Naive B cell (primary cell): ENCODE measurements at regions not wholly inside any gene's neighbourhood (a gene's known extent, or its start where the extent isn't known, plus 50 kb on each side); places are given as distances from the start of the nearest gene placed in this dataset.
A peak's percentile ranks its signal among the peaks of the same experiment; 100 is the strongest.

ENCODE experiments used
- ATAC-seq, 2 donors: fragments of 150-1000 bp; cut with Tn5 transposase; 2 replicates each; pipeline ENCODE4 v1.10.0; 2021; ENCODE audit warnings: low read depth in 2 of 2, mild to moderate bottlenecking in 2 of 2, moderate library complexity in 2 of 2
- DNase-seq: peaks from one replicate; pipeline ENCODE4 v3.0.0; 2022
- H3K27ac Mint-ChIP-seq, 6 donors: one replicate each; pipeline ENCODE4 v1.8.0; 2020 to 2022; ENCODE audit warnings: mild to moderate bottlenecking in 6 of 6, mixed read lengths in 6 of 6, moderate library complexity in 5 of 6, inconsistent platforms in 2 of 6
- H3K27me3 Mint-ChIP-seq, 3 donors: one replicate each; pipeline ENCODE4 v1.8.0; 2021 to 2022; ENCODE audit warnings: mixed read lengths in 3 of 3, mild to moderate bottlenecking in 1 of 3
- H3K36me3 Mint-ChIP-seq, 2 donors: one replicate each; pipeline ENCODE4 v1.8.0; 2020 to 2022; ENCODE audit warnings: mixed read lengths in 2 of 2, inconsistent platforms in 1 of 2, mild to moderate bottlenecking in 1 of 2
- H3K4me1 Mint-ChIP-seq, 3 donors: one replicate each; pipeline ENCODE4 v1.8.0; 2020 to 2022; ENCODE audit warnings: mixed read lengths in 3 of 3, inconsistent platforms in 1 of 3, mild to moderate bottlenecking in 1 of 3, moderate library complexity in 1 of 3
- H3K4me3 Mint-ChIP-seq, 8 donors: one replicate each; pipeline ENCODE4 v1.8.0; 2020 to 2022; ENCODE audit warnings: mild to moderate bottlenecking in 8 of 8, mixed read lengths in 8 of 8, moderate library complexity in 8 of 8, inconsistent platforms in 2 of 8
- H3K9me3 Mint-ChIP-seq, 7 donors: one replicate each; pipeline ENCODE4 v1.8.0; 2020 to 2022; ENCODE audit warnings: mixed read lengths in 7 of 7, mild to moderate bottlenecking in 5 of 7, inconsistent platforms in 2 of 7, moderate library complexity in 1 of 7

GRCh38 chr5:117486879-117487391, 912.3 kb upstream of the SEMA6A start:
- Mint-ChIP-seq H3K36me3 (no peaks in the 10 kb centered on the region), H3K4me1 (no peaks in the 10 kb centered on the region), H3K27me3 (no peaks in the 10 kb centered on the region), H3K4me3 (no peak overlapping the region), H3K27ac (no peak overlapping the region), H3K9me3 (peaks cover 0 to 4% (median 0%) of the 10 kb centered on the region in 7 donors)
- DNase-seq (no peak), ATAC-seq (no peak)

GRCh38 chr5:117486261-117486660, 911.6 kb upstream of the SEMA6A start:
- no peak for ATAC-seq
- no peaks in the 10 kb centered on the region for H3K27me3 Mint-ChIP-seq
- H3K4me1 Mint-ChIP-seq: no peaks in the 10 kb centered on the region
- no peak for DNase-seq
- no peak overlapping the region for H3K4me3 Mint-ChIP-seq
- H3K9me3 Mint-ChIP-seq: peaks cover 0 to 4% (median 0%) of the 10 kb centered on the region in 7 donors
- no peak overlapping the region for H3K27ac Mint-ChIP-seq
- no peaks in the 10 kb centered on the region for H3K36me3 Mint-ChIP-seq

- Mint-ChIP-seq H3K36me3 (no peaks in the 10 kb centered on the region), H3K27ac (no peak overlapping the region), H3K27me3 (no peaks in the 10 kb centered on the region), H3K9me3 (peaks cover 0 to 2% (median 0%) of the 10 kb centered on the region in 7 donors), H3K4me3 (no peak overlapping the region), H3K4me1 (no peaks in the 10 kb centered on the region)
- DNase-seq: no peak
- no peak for ATAC-seq
Observed at GRCh38 chr5:117475919-117476318, 901.3 kb upstream of the SEMA6A start.

- Mint-ChIP-seq H3K36me3 (no peaks in the 10 kb centered on the region), H3K4me1 (no peaks in the 10 kb centered on the region), H3K4me3 (no peak overlapping the region), H3K27me3 (no peaks in the 10 kb centered on the region), H3K9me3 (no peaks in the 10 kb centered on the region), H3K27ac (no peak overlapping the region)
- no peak for DNase-seq
- no peak for ATAC-seq
Observed at GRCh38 chr5:117473165-117473564, 898.5 kb upstream of the SEMA6A start.

GRCh38 chr5:117463881-117464570, 889.4 kb upstream of the SEMA6A start:
- ATAC-seq (no peak), DNase-seq (no peak)
- H3K4me1 Mint-ChIP-seq: peaks cover 0 to 4% (median 0%) of the 10 kb centered on the region in 3 donors
- peak overlapping the region in 1 of 6 donors; percentile 16 for H3K27ac Mint-ChIP-seq
- H3K36me3 Mint-ChIP-seq: no peaks in the 10 kb centered on the region
- no peaks in the 10 kb centered on the region for H3K9me3 Mint-ChIP-seq
- no peaks in the 10 kb centered on the region for H3K27me3 Mint-ChIP-seq
- no peak overlapping the region for H3K4me3 Mint-ChIP-seq

GRCh38 chr5:117461966-117462365, 887.3 kb upstream of the SEMA6A start:
- Mint-ChIP-seq H3K4me3 (no peak overlapping the region), H3K27me3 (no peaks in the 10 kb centered on the region), H3K27ac (no peak overlapping the region), H3K4me1 (peaks cover 0 to 4% (median 0%) of the 10 kb centered on the region in 3 donors), H3K9me3 (no peaks in the 10 kb centered on the region), H3K36me3 (no peaks in the 10 kb centered on the region)
- ATAC-seq: no peak
- no peak for DNase-seq

GRCh38 chr5:117461403-117461802, 886.8 kb upstream of the SEMA6A start:
- Mint-ChIP-seq H3K36me3 (no peaks in the 10 kb centered on the region), H3K27me3 (no peaks in the 10 kb centered on the region), H3K4me3 (no peak overlapping the region), H3K4me1 (peaks cover 0 to 4% (median 0%) of the 10 kb centered on the region in 3 donors), H3K27ac (no peak overlapping the region), H3K9me3 (no peaks in the 10 kb centered on the region)
- ATAC-seq: no peak
- DNase-seq: no peak

- Mint-ChIP-seq H3K4me1 (peaks cover 0 to 17% (median 0%) of the 10 kb centered on the region in 3 donors), H3K9me3 (no peaks in the 10 kb centered on the region), H3K4me3 (no peak overlapping the region), H3K36me3 (no peaks in the 10 kb centered on the region), H3K27ac (no peak overlapping the region), H3K27me3 (peaks cover 5 to 19% (median 17%) of the 10 kb centered on the region in 3 donors)
- ATAC-seq (no peak), DNase-seq (no peak)
Observed at GRCh38 chr5:117457656-117458055, 883.0 kb upstream of the SEMA6A start.

GRCh38 chr5:117456866-117457470, 882.3 kb upstream of the SEMA6A start:
- Mint-ChIP-seq H3K4me3 (no peak overlapping the region), H3K27ac (no peak overlapping the region), H3K36me3 (no peaks in the 10 kb centered on the region), H3K4me1 (peaks cover 0 to 17% (median 0%) of the 10 kb centered on the region in 3 donors), H3K9me3 (no peaks in the 10 kb centered on the region), H3K27me3 (peaks cover 5 to 19% (median 17%) of the 10 kb centered on the region in 3 donors)
- ATAC-seq (no peak), DNase-seq (no peak)

GRCh38 chr5:117455236-117456233, 880.9 kb upstream of the SEMA6A start:
- no peaks in the 10 kb centered on the region for H3K36me3 Mint-ChIP-seq
- no peak for DNase-seq

GRCh38 chr5:117454716-117455212, 880.1 kb upstream of the SEMA6A start:
- Mint-ChIP-seq H3K36me3 (no peaks in the 10 kb centered on the region), H3K27ac (no peak overlapping the region), H3K4me3 (peak overlapping the region in 6 of 8 donors; percentile 25 to 71 (median 44)), H3K4me1 (peaks cover 0 to 13% (median 0%) of the 10 kb centered on the region in 3 donors), H3K9me3 (no peaks in the 10 kb centered on the region), H3K27me3 (peaks cover 5 to 19% (median 17%) of the 10 kb centered on the region in 3 donors)
- peak; percentile 35 for DNase-seq
- ATAC-seq: peak; percentile 57 to 61

More at GRCh38 chr5:117455236-117456233, 880.9 kb upstream of the SEMA6A start:
- peak; percentile 12 to 14 for ATAC-seq
- H3K27me3 Mint-ChIP-seq: peaks cover 5 to 19% (median 17%) of the 10 kb centered on the region in 3 donors
- peaks cover 0 to 13% (median 0%) of the 10 kb centered on the region in 3 donors for H3K4me1 Mint-ChIP-seq
- H3K9me3 Mint-ChIP-seq: no peaks in the 10 kb centered on the region
- H3K4me3 Mint-ChIP-seq: peak overlapping the region in 4 of 8 donors; percentile 25 to 71 (median 47)
- no peak overlapping the region for H3K27ac Mint-ChIP-seq

GRCh38 chr5:117436846-117437245, 862.2 kb upstream of the SEMA6A start:
- Mint-ChIP-seq H3K36me3 (no peaks in the 10 kb centered on the region), H3K4me1 (no peaks in the 10 kb centered on the region), H3K27me3 (no peaks in the 10 kb centered on the region), H3K4me3 (no peak overlapping the region), H3K9me3 (peaks cover 0 to 1% (median 0%) of the 10 kb centered on the region in 7 donors), H3K27ac (no peak overlapping the region)
- no peak for DNase-seq
- no peak for ATAC-seq

GRCh38 chr5:117435203-117435602, 860.6 kb upstream of the SEMA6A start:
- DNase-seq (no peak), ATAC-seq (no peak)
- Mint-ChIP-seq H3K27me3 (no peaks in the 10 kb centered on the region), H3K9me3 (peaks cover 0 to 1% (median 0%) of the 10 kb centered on the region in 7 donors), H3K4me1 (no peaks in the 10 kb centered on the region), H3K4me3 (no peak overlapping the region), H3K36me3 (no peaks in the 10 kb centered on the region), H3K27ac (no peak overlapping the region)
